HEK293T (cell line): ENCODE measurements at regions not wholly inside any gene's neighbourhood (a gene's known extent, or its start where the extent isn't known, plus 50 kb on each side); places are given as distances from the start of the nearest gene placed in this dataset.

Experiments
- ARNT ChIP-seq: fragments of 450-650 bp; IDR thresholded peaks from 2 replicates; pipeline ENCODE4 v1.6.1; 2017; ENCODE audit warnings: mild to moderate bottlenecking
- CTBP1 ChIP-seq: fragments of 450-650 bp; IDR thresholded peaks from 2 replicates; pipeline ENCODE4 v1.6.1; 2016; ENCODE audit warnings: borderline replicate concordance
- ELF4 ChIP-seq: fragments of 450-650 bp; IDR thresholded peaks from 2 replicates; pipeline ENCODE4 v1.6.1; 2017; ENCODE audit warnings: antibody characterized with exemption
- FOXA1 ChIP-seq: fragments of 450-650 bp; IDR thresholded peaks from 2 replicates; pipeline ENCODE4 v1.6.1; 2016; ENCODE audit warnings: mild to moderate bottlenecking
- FOXK2 ChIP-seq: fragments of 450-650 bp; IDR thresholded peaks from 2 replicates; pipeline ENCODE4 v1.6.1; 2016; ENCODE audit warnings: mild to moderate bottlenecking
- FOXM1 ChIP-seq: fragments of 450-650 bp; IDR thresholded peaks from 2 replicates; pipeline ENCODE4 v1.6.1; 2017; ENCODE audit warnings: mild to moderate bottlenecking, borderline replicate concordance
- HDGF ChIP-seq: fragments of 450-650 bp; IDR thresholded peaks from 2 replicates; pipeline ENCODE4 v1.6.1; 2017; ENCODE audit warnings: antibody characterized with exemption, borderline replicate concordance
- NFRKB ChIP-seq: fragments of 450-650 bp; IDR thresholded peaks from 2 replicates; pipeline ENCODE4 v1.6.1; 2016; ENCODE audit warnings: mild to moderate bottlenecking, moderate library complexity
- SP1 ChIP-seq: fragments of 450-650 bp; IDR thresholded peaks from 2 replicates; pipeline ENCODE4 v1.6.1; 2017
- TARDBP ChIP-seq: fragments of 450-650 bp; IDR thresholded peaks from 2 replicates; pipeline ENCODE4 v1.6.1; 2016
- TF ChIP-seq, protein P1 (sequence below): fragments of 450-650 bp; IDR thresholded peaks from 2 replicates; pipeline ENCODE4 v1.6.1; 2016

DNA sequence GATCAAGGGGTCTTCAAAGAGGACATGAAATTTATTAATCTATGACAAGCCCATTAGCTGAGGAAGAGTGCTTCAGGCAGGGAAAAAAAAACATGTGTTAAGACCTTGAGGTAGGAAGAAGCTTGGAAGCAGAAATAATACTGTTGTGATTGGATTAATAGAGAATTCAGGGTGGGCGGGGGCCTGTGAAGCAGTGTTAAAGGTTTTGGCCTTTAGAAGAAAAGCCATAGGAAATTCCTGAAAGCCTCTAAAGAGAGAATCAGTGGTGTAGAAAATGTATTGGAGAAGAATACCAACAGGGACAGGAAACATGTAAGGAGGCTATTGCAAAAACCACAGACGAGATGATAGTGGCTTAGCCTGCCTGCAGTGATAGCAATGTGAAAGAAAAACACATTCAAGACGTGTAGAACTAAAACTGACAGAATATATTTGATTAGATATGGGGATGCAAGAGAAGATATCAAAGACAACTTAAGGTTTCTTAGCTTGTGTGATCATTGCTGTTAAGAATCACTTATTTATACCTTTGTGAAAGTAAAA is 404.4 kb upstream of the ANO3 start:
- no peak for TF ChIP-seq SP1
- no peak for TF ChIP-seq HDGF
- TF ChIP-seq FOXK2 = no peak
- TF ChIP-seq ELF4 = no peak
- no peak for TF ChIP-seq ARNT
- TF ChIP-seq, protein P1, sequence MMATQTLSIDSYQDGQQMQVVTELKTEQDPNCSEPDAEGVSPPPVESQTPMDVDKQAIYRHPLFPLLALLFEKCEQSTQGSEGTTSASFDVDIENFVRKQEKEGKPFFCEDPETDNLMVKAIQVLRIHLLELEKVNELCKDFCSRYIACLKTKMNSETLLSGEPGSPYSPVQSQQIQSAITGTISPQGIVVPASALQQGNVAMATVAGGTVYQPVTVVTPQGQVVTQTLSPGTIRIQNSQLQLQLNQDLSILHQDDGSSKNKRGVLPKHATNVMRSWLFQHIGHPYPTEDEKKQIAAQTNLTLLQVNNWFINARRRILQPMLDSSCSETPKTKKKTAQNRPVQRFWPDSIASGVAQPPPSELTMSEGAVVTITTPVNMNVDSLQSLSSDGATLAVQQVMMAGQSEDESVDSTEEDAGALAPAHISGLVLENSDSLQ = no peak
- no peak for TF ChIP-seq NFRKB
- TF ChIP-seq FOXM1 = no peak
- TF ChIP-seq FOXA1 = no peak
- TF ChIP-seq CTBP1 = no peak
- TF ChIP-seq TARDBP = no peak
